ENCODE measurements at regions not wholly inside any gene's neighbourhood (a gene's known extent, or its start where the extent isn't known, plus 50 kb on each side); places are given as distances from the start of the nearest gene placed in this dataset.

DNA sequence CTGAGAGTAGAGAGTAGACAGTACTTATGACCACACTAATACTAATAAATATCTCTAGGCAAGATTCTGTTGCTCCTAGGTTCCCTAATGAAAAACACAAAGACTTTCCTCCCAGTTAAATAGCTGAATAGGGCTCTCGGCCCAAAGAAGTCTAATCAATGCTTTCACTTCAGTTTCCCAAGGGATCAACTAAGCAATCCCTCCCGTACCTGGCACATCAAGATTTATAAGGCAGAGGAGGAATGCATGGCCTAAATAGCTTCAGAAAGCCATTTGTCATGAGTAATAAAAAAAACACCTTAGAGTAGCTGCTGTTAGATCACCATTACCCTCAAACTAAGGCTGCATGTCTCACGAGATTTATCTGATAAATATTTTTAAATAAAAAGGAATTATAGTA is 56.8 kb upstream of the EXOC1L start:
- ChIA-PET POLR2A (no interaction called here), CTCF (no interaction called here)
- DNase-seq: no peak
- peaks cover 7% of the 10 kb centered on the region for H3K27me3 Mint-ChIP-seq
- H3K36me3 Mint-ChIP-seq (ENCODE audit: low read depth): no peaks in the 10 kb centered on the region
- H3K4me1 Mint-ChIP-seq: no peaks in the 10 kb centered on the region
- H3K27ac Mint-ChIP-seq: no peak overlapping the region
- no peak overlapping the region for H3K4me3 Mint-ChIP-seq
- no peaks in the 10 kb centered on the region for H3K9me3 Mint-ChIP-seq

DNA sequence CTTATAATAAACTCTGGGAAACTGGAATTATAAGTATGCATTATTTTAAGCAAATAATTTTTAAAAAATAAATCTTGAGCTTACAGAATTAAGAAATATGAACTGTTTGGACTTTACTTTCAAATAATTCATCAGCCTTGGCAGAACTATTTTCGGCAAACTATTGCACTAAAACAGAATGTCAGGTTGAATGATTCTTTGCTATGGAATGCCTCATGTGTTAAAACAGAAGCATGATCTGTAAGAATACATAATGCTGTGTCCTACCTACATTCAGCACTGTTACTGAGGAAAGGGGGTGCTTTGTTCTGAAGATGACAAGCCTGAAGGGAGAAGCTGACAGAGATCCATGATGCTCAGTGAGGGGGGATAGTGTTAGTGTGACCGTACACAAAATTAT is 55.6 kb upstream of the EXOC1L start:
- Mint-ChIP-seq H3K27ac (no peak overlapping the region), H3K4me1 (no peaks in the 10 kb centered on the region), H3K36me3 (ENCODE audit: low read depth) (no peaks in the 10 kb centered on the region), H3K27me3 (peaks cover 7% of the 10 kb centered on the region), H3K9me3 (no peaks in the 10 kb centered on the region), H3K4me3 (no peak overlapping the region)
- no peak for DNase-seq
- ChIA-PET CTCF (no interaction called here), POLR2A (no interaction called here)

DNA sequence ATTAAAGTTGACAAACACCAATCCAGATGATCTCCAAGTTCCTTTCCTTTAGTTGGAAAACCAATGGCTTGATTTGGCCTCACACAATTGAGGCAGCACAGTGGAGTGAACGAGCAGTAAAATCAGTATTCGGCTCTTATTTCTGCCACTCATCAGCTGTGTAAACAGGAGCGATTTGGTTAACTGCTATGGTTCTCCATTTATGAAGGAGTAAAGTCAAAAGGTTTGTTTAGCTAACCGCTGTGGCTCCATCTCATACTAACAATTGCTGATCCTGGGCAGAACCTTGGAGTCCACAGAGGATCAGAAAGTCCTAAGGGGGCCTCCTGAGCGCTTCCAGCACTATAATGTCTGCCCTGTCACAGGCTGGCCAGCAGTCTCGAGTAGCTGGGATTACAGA is 54.5 kb upstream of the EXOC1L start:
- CTCF ChIA-PET: no interaction called here

DNA sequence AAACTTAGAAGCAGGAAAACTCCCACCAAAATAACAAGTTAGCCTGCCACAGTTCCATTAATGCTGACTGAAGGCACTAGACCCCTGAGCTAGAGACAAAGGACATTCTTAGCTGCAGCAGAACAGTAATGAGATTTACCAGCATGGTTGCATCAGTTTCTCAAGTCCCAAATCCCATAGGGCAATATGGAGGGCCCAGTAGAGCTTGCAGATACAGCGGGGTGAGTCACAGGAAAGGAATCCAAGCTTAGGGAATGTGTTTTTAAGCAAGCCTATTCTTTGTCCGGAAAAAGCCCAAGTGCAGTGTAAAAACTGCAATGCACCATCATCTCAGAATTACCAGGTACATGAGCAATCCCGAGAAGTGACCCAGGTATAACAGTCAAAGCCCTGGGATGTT is 51.3 kb upstream of the EXOC1L start:
- ChIA-PET POLR2A (no interaction called here), CTCF (no interaction called here)
- no peak overlapping the region for H3K27ac Mint-ChIP-seq
- no peaks in the 10 kb centered on the region for H3K36me3 Mint-ChIP-seq (ENCODE audit: low read depth)
- no peaks in the 10 kb centered on the region for H3K4me1 Mint-ChIP-seq
- H3K27me3 Mint-ChIP-seq: peaks cover 7% of the 10 kb centered on the region
- no peak overlapping the region for H3K4me3 Mint-ChIP-seq
- no peaks in the 10 kb centered on the region for H3K9me3 Mint-ChIP-seq
- DNase-seq: no peak

More for the DNA sequence above, 54.5 kb upstream of the EXOC1L start:
- Mint-ChIP-seq H3K27me3 (peaks cover 7% of the 10 kb centered on the region), H3K4me1 (no peaks in the 10 kb centered on the region), H3K9me3 (no peaks in the 10 kb centered on the region), H3K36me3 (ENCODE audit: low read depth) (no peaks in the 10 kb centered on the region), H3K4me3 (no peak overlapping the region), H3K27ac (no peak overlapping the region)
- POLR2A ChIA-PET: no interaction called here
- DNase-seq: no peak

Data from activated CD4-positive, alpha-beta memory T cell treated with anti-CD3 and anti-CD28 coated beads, Interleukin-2, amount 10 ng/mL, durations not matched to agents 7 days and 5 days (primary cell).